Epithelial cell of esophagus (primary cell): ENCODE measurements at regions not wholly inside any gene's neighbourhood (a gene's known extent, or its start where the extent isn't known, plus 50 kb on each side); places are given as distances from the start of the nearest gene placed in this dataset.

ENCODE experiments used
- DNase-seq: peaks from one replicate; pipeline ENCODE4 v3.0.0; 2010; ENCODE audit warnings: low read depth
- H3K4me3 ChIP-seq: 2 replicates; pipeline ENCODE4 v1.5.1; 2011; ENCODE audit warnings: mild to moderate bottlenecking, low read length, control low read depth
- CTCF ChIP-seq: IDR thresholded peaks from 2 replicates; pipeline ENCODE4 v1.5.1; 2011; ENCODE audit warnings: low read depth, mild to moderate bottlenecking, low read length, control low read depth, inconsistent platforms; ENCODE audit not compliant: insufficient read depth; ENCODE audit errors: missing control alignments

- no peak for TF ChIP-seq CTCF
- no peak overlapping the region for H3K4me3 ChIP-seq
- no peak for DNase-seq
These were observed 173.2 kb downstream of the CLCN4 start for GRCh38 chrX:10329984-10330383.

- peak; percentile 42 for DNase-seq
- no peak for TF ChIP-seq CTCF
- no peak overlapping the region for H3K4me3 ChIP-seq
These were observed 184.5 kb downstream of the CLCN4 start for GRCh38 chrX:10341309-10341708.

GRCh38 chrX:10350221-10350620 is 193.4 kb downstream of the CLCN4 start:
- no peak for DNase-seq
- H3K4me3 ChIP-seq, result no peak overlapping the region
- TF ChIP-seq CTCF, result no peak

GRCh38 chrX:10350981-10351380 is 194.2 kb downstream of the CLCN4 start:
- no peak for TF ChIP-seq CTCF
- peak; percentile 55 for DNase-seq
- H3K4me3 ChIP-seq, result no peak overlapping the region

- no peak for DNase-seq
- TF ChIP-seq CTCF, result no peak
- no peak overlapping the region for H3K4me3 ChIP-seq
These were observed 195.8 kb downstream of the CLCN4 start for GRCh38 chrX:10352536-10352935.

- TF ChIP-seq CTCF, result no peak
- peak; percentile 49 for DNase-seq
- no peak overlapping the region for H3K4me3 ChIP-seq
These were observed 200.2 kb downstream of the CLCN4 start for GRCh38 chrX:10356979-10357378.

- no peak for DNase-seq
- TF ChIP-seq CTCF, result no peak
These were observed 202.2 kb downstream of the CLCN4 start for GRCh38 chrX:10358958-10359357.

More at GRCh38 chrX:10358958-10359357, 202.2 kb downstream of the CLCN4 start:
- H3K4me3 ChIP-seq, result no peak overlapping the region
